Cardiac septum (tissue), 1 donor: ENCODE measurements at regions not wholly inside any gene's neighbourhood (a gene's known extent, or its start where the extent isn't known, plus 50 kb on each side); places are given as distances from the start of the nearest gene placed in this dataset.

Source experiments
- DNase-seq: peaks from one replicate; pipeline ENCODE4 v3.0.0-alpha.2; 2020; ENCODE audit warnings: low spot score
- intact Hi-C: fragments of 100-400 bp; cut with DNase I; formaldehyde crosslinking; loops from one replicate; pipeline ENCODE4 v1.14.0; 2022
- donor health status: DM: no; HTN: no; CAD: no.

GRCh38 chr10:4004144-4004543 lies 219.1 kb upstream of the KLF6 start:
- intact Hi-C loops: no loop called here
- no peak for DNase-seq

GRCh38 chr10:4003348-4003973 lies 218.5 kb upstream of the KLF6 start:
- intact Hi-C loops: no loop called here
- no peak for DNase-seq

DNA sequence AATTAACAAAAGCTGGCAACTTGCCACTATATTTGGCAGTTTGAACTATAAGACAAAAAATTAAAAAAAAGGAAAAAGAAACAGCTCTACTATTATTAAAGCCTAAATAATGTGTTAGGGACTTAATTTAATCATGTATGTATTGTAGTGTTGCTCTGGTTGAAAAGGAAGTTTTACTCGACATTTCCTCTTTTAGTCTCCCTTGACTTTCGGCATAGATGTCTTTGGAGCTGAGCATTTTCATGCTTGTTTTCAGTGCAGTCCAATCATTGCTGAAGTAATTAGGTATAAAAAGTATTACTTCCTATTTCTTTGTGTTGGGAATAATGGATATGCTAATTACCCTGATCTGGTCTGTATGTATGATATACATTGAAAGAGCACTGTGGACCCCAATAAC lies 216.8 kb upstream of the KLF6 start:
- intact Hi-C loops: no loop called here

GRCh38 chr10:3999642-4000041 lies 214.6 kb upstream of the KLF6 start:
- intact Hi-C loops: no loop called here
- no peak for DNase-seq

More for the DNA sequence above, 216.8 kb upstream of the KLF6 start:
- no peak for DNase-seq

GRCh38 chr10:3996697-3997096 lies 211.7 kb upstream of the KLF6 start:
- intact Hi-C loops: no loop called here
- no peak for DNase-seq

- no peak for DNase-seq
- intact Hi-C loops: no loop called here
Observed at GRCh38 chr10:3995302-3996210, 210.5 kb upstream of the KLF6 start.

DNA sequence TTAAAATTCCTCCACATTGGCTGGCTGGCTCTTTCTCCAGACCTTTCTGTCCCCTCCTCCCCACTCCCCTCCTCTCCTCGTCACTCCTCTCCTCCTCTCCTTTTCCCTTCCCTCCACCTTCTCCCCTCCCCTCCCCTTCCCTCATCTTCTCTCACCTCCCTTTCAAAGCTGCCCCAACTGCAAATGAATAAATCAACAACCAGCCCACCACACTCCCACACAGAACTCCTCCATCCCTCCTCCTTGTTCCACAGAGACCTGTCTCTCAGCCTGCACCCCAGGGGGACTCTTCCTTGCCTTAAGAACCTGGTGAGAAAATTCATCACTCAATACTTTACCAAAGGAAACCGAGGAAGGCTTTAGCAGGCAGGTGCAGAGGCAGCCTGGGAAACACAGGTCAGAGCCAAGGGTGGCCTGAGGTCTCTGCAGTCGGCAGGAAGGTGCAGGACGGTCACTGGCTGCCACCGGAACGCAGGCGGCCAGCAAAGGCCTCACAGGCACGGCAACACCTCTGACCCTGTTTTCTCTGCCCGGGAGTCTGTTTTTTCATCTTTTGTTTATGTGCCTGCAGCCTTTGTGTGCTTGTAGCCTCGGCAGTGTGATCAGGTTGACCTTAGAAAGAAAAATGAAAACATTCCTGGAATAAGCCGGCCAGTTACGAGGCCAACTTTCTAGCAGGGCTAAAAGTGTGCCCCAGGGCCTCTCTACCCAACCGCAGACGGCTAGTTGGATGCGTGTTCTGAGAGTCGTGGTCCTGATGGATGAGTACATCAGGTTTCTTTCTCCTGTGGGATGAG lies 207.6 kb upstream of the KLF6 start:
- no peak for DNase-seq
- intact Hi-C loops: no loop called here

- no peak for DNase-seq
- intact Hi-C loops: no loop called here
Observed at GRCh38 chr10:3990307-3990706, 205.3 kb upstream of the KLF6 start.

GRCh38 chr10:3987143-3987974 lies 202.3 kb upstream of the KLF6 start:
- no peak for DNase-seq
- intact Hi-C loops: no loop called here

GRCh38 chr10:3986493-3987142 lies 201.6 kb upstream of the KLF6 start:
- intact Hi-C loops: no loop called here
- DNase-seq: no peak

DNA sequence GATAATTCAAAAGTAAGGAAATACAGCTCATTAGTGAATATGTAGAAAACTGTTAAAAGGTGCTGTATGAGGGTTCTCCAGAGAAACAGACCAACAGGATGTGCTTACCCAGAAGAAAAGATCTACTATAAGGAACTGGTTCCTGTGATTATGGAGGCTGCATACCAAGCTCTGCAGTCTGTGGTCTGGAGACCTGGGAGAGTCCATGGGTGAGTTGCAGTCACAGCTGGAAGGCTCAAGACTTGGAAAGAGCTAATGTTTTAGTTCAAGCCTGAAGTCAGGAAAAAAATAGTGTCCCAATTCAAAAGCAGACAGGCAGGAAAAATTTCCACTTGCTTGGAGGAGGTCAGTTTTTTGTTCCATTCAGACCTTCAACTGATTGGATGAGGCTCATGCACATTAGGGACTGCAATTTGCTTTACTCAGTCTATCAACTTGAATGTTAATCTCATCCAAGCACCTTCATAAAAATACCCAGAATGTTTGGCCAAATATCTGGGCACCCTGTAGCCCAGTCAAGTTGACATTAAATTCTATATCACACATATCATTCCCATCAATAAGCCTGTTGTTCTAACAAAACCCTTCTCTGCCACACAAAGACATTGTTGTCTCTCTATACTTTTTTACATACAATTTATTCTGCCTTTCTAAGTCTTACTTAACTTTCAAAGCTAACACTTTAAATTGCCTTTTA lies 197.9 kb upstream of the KLF6 start:
- intact Hi-C loops: loop anchor here (5.0 kb wide), 1 partner anchor 36 kb away; no protein-coding TSS in a partner anchor
- DNase-seq: no peak

DNA sequence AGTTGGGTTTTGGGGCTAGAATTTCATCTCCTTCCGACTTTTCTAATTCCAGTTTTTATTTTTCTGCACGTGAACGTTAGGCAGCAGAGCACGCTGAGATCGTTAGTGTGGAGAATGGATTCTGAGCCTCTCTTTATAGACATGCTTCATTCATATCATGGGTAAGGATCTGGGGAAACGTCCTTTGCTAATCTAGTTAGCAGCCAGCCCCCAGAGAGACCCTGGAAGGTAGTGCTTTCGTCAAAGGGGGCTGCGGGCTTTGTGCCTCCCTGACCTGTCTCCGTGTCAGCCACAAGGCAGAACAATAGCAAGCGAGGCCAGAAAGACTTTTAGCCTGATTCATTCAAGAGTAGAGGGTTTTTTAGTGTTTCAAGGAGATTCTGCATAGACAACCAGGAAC lies 196.3 kb upstream of the KLF6 start:
- no peak for DNase-seq
- intact Hi-C loops: loop anchor here (5.0 kb wide), 1 partner anchor 34 kb away; no protein-coding TSS in a partner anchor

DNA sequence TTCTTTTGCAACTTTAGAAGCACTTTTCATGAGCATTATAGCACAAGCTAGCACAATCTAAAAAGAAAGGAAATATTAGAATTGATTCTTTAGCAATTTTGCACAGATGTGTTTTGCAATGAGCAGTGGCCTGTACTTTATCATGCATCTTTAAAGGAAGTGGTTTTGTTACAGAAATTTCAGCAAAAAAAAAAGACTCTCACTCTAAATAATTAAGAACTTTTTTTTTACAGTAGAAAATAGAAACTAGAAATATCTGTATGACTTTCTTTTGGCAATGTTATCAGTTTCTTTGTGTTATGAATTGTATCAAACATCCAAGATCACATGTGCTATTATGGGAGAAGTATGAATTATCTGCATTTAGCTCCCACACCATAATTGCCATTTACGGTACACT lies 195.7 kb upstream of the KLF6 start:
- DNase-seq: no peak
- intact Hi-C loops: loop anchor here (5.0 kb wide), 1 partner anchor 33 kb away; no protein-coding TSS in a partner anchor

DNA sequence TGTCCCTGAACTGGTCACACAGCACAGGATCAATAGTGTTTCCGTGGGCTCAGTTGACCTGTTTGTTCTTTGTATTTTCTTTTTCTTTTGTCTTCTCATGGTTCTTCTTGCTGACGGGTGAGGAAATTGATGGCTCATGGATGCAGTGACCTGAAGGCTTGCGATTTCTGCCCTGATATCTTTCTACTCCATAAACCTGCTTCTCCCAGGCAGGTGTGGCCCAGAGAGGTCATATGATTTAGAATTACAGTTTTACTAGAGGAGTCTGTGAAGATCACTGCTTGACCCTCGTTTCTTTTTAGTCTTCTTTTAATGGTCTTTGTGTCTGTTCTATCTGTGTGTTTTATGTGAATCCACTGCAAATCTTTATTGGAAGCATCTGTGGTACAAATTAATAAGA lies 195.1 kb upstream of the KLF6 start:
- intact Hi-C loops: loop anchor here (5.0 kb wide), 1 partner anchor 33 kb away; no protein-coding TSS in a partner anchor
- DNase-seq: no peak

DNA sequence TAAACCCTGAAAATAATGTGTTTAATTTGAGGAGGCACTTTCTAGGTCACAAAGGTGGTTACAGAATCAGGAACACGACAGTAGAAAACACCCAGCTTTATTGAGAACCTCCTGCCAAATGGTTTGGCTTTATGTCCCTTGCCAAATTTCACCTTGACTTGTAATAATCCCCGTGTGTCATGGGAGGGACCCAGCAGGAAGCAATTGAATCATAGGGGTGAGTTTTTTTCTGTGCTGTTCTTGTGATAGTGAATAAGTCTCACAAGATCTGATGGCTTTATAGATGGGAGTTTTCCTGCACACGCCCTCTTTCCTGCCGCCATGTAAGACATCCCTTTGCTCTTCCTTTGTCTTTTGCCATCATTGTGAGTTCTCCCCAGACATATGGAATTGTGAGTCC lies 193.8 kb upstream of the KLF6 start:
- intact Hi-C loops: no loop called here
- DNase-seq: no peak

GRCh38 chr10:3978174-3978573 lies 193.2 kb upstream of the KLF6 start:
- no peak for DNase-seq

GRCh38 chr10:3977761-3978160 lies 192.8 kb upstream of the KLF6 start:
- no peak for DNase-seq
- intact Hi-C loops: no loop called here

More at GRCh38 chr10:3978174-3978573, 193.2 kb upstream of the KLF6 start:
- intact Hi-C loops: no loop called here

DNA sequence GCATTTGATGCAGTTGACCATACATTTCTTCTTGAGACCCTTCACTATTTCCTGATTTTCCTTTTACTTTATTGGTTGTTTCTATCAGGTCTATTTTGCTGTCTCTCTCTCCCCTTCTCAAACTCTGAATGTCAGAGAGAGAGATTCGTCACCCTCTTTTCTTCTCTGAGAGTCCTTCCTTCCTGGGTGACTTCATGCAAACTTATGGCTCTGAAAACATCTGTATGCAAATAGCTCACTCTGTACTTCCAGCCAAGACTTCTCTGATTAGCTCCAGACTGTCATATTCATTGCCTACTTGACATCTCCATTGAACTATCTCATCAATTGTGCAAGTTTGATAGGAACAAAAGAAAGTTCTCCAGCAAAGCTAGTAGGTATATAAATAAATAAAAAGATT lies 191.7 kb upstream of the KLF6 start:
- no peak for DNase-seq
- intact Hi-C loops: no loop called here
